ENCODE measurements at regions not wholly inside any gene's neighbourhood (a gene's known extent, or its start where the extent isn't known, plus 50 kb on each side); places are given as distances from the start of the nearest gene placed in this dataset.

- no peak for DNase-seq
Observed at GRCh38 chr15:29454506-29454905, 184.9 kb upstream of the NSMCE3 start.

- no peak for DNase-seq
Observed at GRCh38 chr15:29452881-29453731, 183.5 kb upstream of the NSMCE3 start.

- DNase-seq: no peak
Observed at GRCh38 chr15:29451201-29451781, 181.7 kb upstream of the NSMCE3 start.

DNA sequence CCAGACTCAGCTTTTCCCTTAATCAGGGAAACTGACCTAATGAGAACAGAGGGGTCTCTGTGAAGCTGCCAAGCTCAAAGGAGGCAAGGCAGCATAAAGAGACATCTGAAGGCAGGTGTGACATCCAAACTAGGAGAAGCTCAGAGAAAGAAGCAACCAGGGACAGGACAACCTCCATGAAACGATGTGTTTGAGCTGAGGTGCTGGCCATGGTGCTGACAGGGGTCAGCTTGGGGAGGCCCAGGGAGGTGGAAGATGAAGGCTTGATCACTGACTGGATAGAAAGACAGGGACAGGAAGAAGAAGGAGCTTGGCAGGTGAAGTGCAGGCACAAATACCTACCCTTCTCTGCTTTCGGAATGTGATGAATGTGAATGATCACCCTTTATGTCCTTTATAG, 179.5 kb upstream of the NSMCE3 start:
- no peak for DNase-seq

DNA sequence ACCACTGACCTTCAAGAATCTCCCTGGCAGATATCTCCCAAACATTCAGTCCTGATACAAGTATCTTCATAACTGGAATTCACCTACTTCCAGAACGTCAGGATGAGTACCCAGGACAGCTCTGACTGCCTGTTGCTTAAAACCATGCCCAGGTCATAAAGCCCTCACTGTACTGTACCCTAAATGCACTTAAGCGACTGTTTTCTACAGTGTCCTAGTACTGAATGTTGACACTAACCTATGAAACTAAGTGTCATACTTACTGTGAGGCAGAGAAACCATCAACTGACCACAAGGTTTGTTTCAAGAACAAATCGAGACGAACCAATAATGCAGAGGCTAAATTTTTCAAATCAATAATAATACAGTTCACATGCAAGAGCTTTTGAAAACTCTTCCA, 178.7 kb upstream of the NSMCE3 start:
- DNase-seq: no peak

DNA sequence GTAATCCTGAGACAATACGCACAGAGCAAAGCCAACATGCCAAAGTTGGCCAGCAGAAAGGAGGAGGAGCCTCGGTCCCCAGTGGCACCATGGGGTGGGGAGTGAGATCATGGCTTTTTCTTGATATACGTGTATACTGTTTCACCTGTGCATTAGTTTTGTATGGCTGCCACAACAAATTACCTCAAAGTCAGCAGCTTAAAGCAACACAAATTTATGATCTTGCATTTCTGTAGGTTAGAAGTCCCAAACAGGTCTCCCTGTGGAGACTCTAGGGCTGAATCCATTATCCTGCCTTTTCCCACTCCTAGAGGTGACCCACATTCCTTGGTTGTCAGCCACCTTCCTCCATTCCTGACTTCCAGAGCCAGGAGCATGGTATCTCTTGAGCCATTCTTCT, 176.9 kb upstream of the NSMCE3 start:
- no peak for DNase-seq

DNA sequence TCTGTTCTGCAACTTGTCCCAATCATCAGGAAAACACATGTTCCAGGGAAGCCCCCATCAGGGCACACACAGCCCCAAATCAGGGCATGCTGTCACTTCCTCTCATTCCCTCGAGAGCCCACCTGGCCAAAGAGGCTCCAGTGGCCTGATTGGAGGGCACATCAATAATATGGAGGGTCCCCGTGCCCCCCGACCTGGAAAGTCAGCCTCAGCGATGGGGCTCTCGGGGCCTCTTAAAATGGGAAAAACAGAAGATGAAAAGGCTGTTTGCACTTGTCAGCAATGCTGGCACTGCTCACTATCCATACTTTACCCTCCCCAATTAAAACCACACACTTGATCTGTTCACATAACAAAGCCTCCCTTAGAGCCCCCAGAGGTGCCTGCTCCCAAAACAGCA, 172.9 kb upstream of the NSMCE3 start:
- DNase-seq: no peak

DNA sequence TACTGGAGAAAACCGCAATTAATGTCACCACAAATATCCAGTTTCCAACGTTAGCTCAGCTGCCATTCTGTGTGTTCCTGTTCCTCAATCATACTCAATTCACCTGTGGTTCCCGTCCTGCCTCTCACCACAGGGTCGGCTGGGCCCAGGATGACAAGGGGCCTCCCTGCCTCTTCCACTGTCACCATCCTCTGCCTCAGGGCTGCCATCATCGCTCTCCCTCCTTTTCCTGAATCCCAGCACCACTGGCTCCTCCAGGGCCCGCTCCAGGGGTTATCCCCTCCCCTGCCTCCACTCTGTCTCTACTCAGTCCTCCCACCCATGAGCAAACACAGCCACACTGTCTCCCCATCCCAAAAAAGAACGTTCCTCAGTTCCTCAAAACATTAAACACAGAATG, 170.9 kb upstream of the NSMCE3 start:
- DNase-seq: no peak

- DNase-seq: no peak
Observed at GRCh38 chr15:29438703-29439055, 169.1 kb upstream of the NSMCE3 start.

- DNase-seq: no peak
Observed at GRCh38 chr15:29437888-29438702, 168.5 kb upstream of the NSMCE3 start.

GRCh38 chr15:29435811-29436210, 166.2 kb upstream of the NSMCE3 start:
- DNase-seq: no peak

GRCh38 chr15:29434280-29434679, 164.7 kb upstream of the NSMCE3 start:
- no peak for DNase-seq

- DNase-seq: no peak
Observed at GRCh38 chr15:29433507-29434248, 164.1 kb upstream of the NSMCE3 start.

GRCh38 chr15:29433050-29433318, 163.4 kb upstream of the NSMCE3 start:
- DNase-seq: no peak

- DNase-seq: no peak
Observed at GRCh38 chr15:29432191-29433049, 162.8 kb upstream of the NSMCE3 start.

GRCh38 chr15:29430831-29431230, 161.2 kb upstream of the NSMCE3 start:
- no peak for DNase-seq

DNA sequence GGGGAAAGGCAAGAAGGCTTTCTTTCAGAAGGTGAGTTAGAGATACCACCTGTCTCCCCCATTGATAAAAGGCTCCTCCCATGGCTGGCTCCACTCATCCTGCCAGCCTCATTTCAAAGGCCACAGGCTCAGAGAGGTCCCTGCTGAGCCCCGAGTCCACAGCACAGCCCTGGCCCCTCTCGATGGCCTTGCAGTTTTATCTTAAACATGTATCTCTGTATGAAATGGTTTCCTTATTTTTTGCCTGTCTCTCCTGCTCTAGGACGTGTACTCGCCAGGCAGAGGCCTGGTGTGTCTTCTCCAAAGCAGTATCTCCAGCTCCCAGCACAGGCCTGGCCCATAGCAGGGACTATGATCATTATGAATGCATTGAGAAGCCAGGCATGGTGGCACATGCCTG, 160.5 kb upstream of the NSMCE3 start:
- no peak for DNase-seq

GRCh38 chr15:29429584-29429983, 160.0 kb upstream of the NSMCE3 start:
- DNase-seq: no peak

DNA sequence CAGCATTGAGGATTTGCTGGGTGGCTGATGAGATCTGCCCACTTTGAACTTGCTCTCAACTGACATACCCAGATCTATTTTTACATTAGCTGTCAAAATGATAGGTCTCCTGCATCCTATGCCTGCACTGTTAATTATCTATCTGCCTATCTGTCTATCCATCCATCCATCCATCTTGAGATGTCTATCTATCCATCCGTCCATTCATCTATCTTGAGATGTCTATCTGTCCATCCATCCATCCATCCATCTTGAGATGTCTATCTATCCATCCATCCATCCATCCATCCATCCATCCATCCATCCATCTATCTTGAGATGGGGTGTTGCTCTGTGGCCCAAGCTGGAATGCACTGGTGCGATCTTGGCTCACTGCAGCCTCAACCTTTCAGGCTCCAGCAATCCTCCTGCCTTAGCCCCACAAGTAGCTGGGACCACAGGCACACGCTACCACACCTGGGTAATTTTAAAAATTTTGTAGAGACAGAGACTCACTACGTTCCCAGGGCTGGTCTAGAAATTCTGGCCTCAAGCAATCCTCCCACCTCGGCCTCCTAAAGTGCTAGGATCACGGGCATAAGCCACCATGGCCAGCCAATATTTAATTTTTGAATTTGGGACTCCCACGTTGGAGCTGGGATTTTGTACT, 159.4 kb upstream of the NSMCE3 start:
- no peak for DNase-seq

DNA sequence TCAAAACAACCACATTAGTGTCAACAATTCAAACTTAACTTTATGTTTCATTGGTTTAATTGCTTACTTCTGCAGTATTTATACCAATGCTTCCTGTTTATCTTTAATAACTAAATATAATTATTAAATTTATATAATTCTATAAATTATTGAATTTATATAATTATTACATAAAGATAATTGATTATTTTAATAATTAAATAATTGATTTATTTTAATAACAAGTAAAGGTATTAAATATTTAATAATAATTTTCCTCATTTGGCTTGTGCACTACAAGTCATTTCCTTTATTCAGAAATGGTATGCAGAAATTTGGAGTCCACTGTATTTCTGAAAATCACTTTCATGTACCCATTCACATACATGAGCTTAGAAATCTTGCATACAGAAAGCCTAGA, 156.2 kb upstream of the NSMCE3 start:
- no peak for DNase-seq

DNA sequence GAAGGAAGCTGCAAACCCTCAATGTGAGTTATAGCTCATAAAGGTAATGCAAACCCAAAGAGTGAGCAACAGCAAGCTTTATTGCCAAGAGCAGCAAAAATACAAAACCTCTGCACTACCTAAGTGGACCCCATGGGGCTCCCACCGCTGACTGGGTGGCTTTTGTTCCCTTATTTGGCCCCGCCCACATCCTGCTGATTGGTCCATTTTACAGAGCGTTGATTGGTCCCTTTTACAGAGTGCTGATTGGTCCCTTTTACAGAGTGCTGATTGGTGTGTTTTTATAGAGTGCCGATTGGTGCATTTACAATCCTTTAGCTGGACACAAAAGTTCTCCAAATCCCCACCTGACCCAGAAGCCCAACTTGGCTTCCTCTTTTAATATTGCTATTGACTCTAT, 154.5 kb upstream of the NSMCE3 start:
- DNase-seq: no peak

DNA sequence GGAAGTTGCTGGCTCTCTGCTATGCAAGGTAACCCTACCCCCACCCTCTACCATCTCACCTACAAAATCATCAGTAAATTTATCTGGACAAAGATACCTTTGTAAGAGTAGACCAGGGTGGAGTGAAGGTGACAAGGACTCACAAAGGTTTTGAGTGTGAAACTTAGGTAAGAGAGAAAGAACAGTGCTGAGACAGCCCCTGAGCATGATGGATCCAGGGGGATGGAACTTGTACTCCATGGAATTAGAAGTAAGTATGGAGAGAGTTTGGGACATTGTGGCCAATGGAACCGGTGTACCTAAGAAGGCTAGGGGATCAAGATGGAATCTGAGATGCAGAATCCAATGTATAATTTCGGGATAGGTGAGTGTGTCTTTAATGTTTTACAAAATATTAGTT, 153.0 kb upstream of the NSMCE3 start:
- DNase-seq: no peak

Measured in activated T-cell treated with anti-CD3 and anti-CD28 coated beads, Interleukin-2, amount 50 U/mL, for 48 hours (primary cell).